Keratinocyte (primary cell): ENCODE measurements at regions not wholly inside any gene's neighbourhood (a gene's known extent, or its start where the extent isn't known, plus 50 kb on each side); places are given as distances from the start of the nearest gene placed in this dataset.

Experiments used
- EZH2 ChIP-seq: IDR thresholded peaks from one replicate; pipeline ENCODE4 v1.6.1; 2012; ENCODE audit warnings: inconsistent platforms, mild to moderate bottlenecking, low read length, moderate library complexity
- TF ChIP-seq, protein P1 (sequence below), 3 experiments: IDR thresholded peaks in 1 of 3; conservative IDR thresholded peaks in 1 of 3; optimal IDR thresholded peaks in 1 of 3; 2 replicates in 2 of 3; 3 replicates in 1 of 3; pipeline versions ENCODE3 to v1.5.1; 2011; ENCODE audit warnings: low read length in 3 of 3, mild to moderate bottlenecking in 3 of 3, moderate library complexity in 2 of 3, control low read depth in 1 of 3, inconsistent platforms in 1 of 3; ENCODE audit not compliant: insufficient read depth in 2 of 3; ENCODE audit errors: extremely low read depth in 1 of 3

GRCh38 chr2:126275098-126275497 lies 380.9 kb upstream of the GYPC start:
- TF ChIP-seq EZH2, result no peak
- TF ChIP-seq, protein P1, sequence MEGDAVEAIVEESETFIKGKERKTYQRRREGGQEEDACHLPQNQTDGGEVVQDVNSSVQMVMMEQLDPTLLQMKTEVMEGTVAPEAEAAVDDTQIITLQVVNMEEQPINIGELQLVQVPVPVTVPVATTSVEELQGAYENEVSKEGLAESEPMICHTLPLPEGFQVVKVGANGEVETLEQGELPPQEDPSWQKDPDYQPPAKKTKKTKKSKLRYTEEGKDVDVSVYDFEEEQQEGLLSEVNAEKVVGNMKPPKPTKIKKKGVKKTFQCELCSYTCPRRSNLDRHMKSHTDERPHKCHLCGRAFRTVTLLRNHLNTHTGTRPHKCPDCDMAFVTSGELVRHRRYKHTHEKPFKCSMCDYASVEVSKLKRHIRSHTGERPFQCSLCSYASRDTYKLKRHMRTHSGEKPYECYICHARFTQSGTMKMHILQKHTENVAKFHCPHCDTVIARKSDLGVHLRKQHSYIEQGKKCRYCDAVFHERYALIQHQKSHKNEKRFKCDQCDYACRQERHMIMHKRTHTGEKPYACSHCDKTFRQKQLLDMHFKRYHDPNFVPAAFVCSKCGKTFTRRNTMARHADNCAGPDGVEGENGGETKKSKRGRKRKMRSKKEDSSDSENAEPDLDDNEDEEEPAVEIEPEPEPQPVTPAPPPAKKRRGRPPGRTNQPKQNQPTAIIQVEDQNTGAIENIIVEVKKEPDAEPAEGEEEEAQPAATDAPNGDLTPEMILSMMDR (optimal IDR thresholded peaks at IDR 0.05 in 1 of 3, IDR thresholded peaks at IDR 0.05 in 1 of 3, conservative IDR thresholded peaks at IDR 0.05 in 1 of 3; ENCODE audit: extremely low read depth in 1 of 3, insufficient read depth in 2 of 3, low read length in 3 of 3), result no peak
